Hepatocyte (in vitro differentiated cells): ENCODE measurements at regions not wholly inside any gene's neighbourhood (a gene's known extent, or its start where the extent isn't known, plus 50 kb on each side); places are given as distances from the start of the nearest gene placed in this dataset.

Experiments used
- CTCF ChIP-seq: fragments of 200-600 bp; sonication (generic); IDR thresholded peaks from 2 replicates; pipeline ENCODE4 v1.5.1; 2016; ENCODE audit warnings: antibody characterized with exemption, mild to moderate bottlenecking; ENCODE audit not compliant: poor library complexity
- EZH2phosphoT487 ChIP-seq: fragments of 200-600 bp; sonication (generic); IDR thresholded peaks from one replicate; pipeline ENCODE4 v1.6.1; 2018; ENCODE audit warnings: antibody characterized with exemption, mild to moderate bottlenecking, low read depth, moderate library complexity; ENCODE audit not compliant: unreplicated experiment, severe bottlenecking

- TF ChIP-seq CTCF (no peak), EZH2phosphoT487 (no peak)
Observed at GRCh38 chr6:74953708-74954107, 252.1 kb downstream of the COL12A1 start.
